ENCODE measurements at regions not wholly inside any gene's neighbourhood (a gene's known extent, or its start where the extent isn't known, plus 50 kb on each side); places are given as distances from the start of the nearest gene placed in this dataset.
"Not testable (repeated sequence)": the region's sequence is repeated elsewhere in the genome, so short reads cannot be mapped to it uniquely, and the experiment has no call there.

GRCh38 chr18:28735731-28736130, 558.8 kb upstream of the CDH2 start:
- DNase-seq: no peak
- H3K27ac Mint-ChIP-seq: no peak overlapping the region
- POLR2A ChIA-PET: no interaction called here
- ATAC-seq (ENCODE audit: low read depth): no peak
- H3K4me1 Mint-ChIP-seq: no peaks in the 10 kb centered on the region
- no peaks in the 10 kb centered on the region for H3K9me3 Mint-ChIP-seq
- no peaks in the 10 kb centered on the region for H3K27me3 Mint-ChIP-seq
- no peaks in the 10 kb centered on the region for H3K36me3 Mint-ChIP-seq
- H3K4me3 Mint-ChIP-seq: no peak overlapping the region

- Mint-ChIP-seq H3K9me3 (peaks cover 1% of the 10 kb centered on the region), H3K27ac (no peak overlapping the region), H3K36me3 (no peaks in the 10 kb centered on the region), H3K4me3 (no peak overlapping the region), H3K4me1 (no peaks in the 10 kb centered on the region), H3K27me3 (no peaks in the 10 kb centered on the region)
- DNase-seq (no peak), ATAC-seq (ENCODE audit: low read depth) (no peak)
- POLR2A ChIA-PET: no interaction called here
Measured at GRCh38 chr18:28729321-28729720, 552.4 kb upstream of the CDH2 start.

GRCh38 chr18:28728891-28729290, 552.0 kb upstream of the CDH2 start:
- Mint-ChIP-seq H3K27ac (no peak overlapping the region), H3K4me3 (no peak overlapping the region)

GRCh38 chr18:28727189-28727588, 550.3 kb upstream of the CDH2 start:
- H3K4me1 Mint-ChIP-seq; POLR2A ChIA-PET; H3K4me3 Mint-ChIP-seq; H3K27me3 Mint-ChIP-seq; H3K27ac Mint-ChIP-seq; H3K36me3 Mint-ChIP-seq; ATAC-seq (ENCODE audit: low read depth); DNase-seq; H3K9me3 Mint-ChIP-seq: not testable (repeated sequence)

More at GRCh38 chr18:28728891-28729290, 552.0 kb upstream of the CDH2 start:
- ATAC-seq (ENCODE audit: low read depth): no peak
- POLR2A ChIA-PET: no interaction called here
- DNase-seq: no peak
- Mint-ChIP-seq H3K4me1 (no peaks in the 10 kb centered on the region), H3K36me3 (no peaks in the 10 kb centered on the region), H3K27me3 (no peaks in the 10 kb centered on the region), H3K9me3 (peaks cover 1% of the 10 kb centered on the region)

- no peak overlapping the region for H3K27ac Mint-ChIP-seq
Measured at GRCh38 chr18:28725876-28726275, 548.9 kb upstream of the CDH2 start.

GRCh38 chr18:28723506-28723905, 546.6 kb upstream of the CDH2 start:
- Mint-ChIP-seq H3K27me3 (no peaks in the 10 kb centered on the region), H3K9me3 (peaks cover 4% of the 10 kb centered on the region), H3K27ac (no peak overlapping the region), H3K4me1 (no peaks in the 10 kb centered on the region), H3K4me3 (no peak overlapping the region), H3K36me3 (no peaks in the 10 kb centered on the region)
- DNase-seq: no peak
- POLR2A ChIA-PET: no interaction called here
- no peak for ATAC-seq (ENCODE audit: low read depth)

More at GRCh38 chr18:28725876-28726275, 548.9 kb upstream of the CDH2 start:
- no peak overlapping the region for H3K4me3 Mint-ChIP-seq
- POLR2A ChIA-PET: no interaction called here
- ATAC-seq (ENCODE audit: low read depth) (no peak), DNase-seq (no peak)
- peaks cover 4% of the 10 kb centered on the region for H3K9me3 Mint-ChIP-seq
- no peaks in the 10 kb centered on the region for H3K4me1 Mint-ChIP-seq
- H3K36me3 Mint-ChIP-seq: no peaks in the 10 kb centered on the region
- no peaks in the 10 kb centered on the region for H3K27me3 Mint-ChIP-seq

- DNase-seq (no peak), ATAC-seq (ENCODE audit: low read depth) (no peak)
- H3K36me3 Mint-ChIP-seq: no peaks in the 10 kb centered on the region
- peaks cover 8% of the 10 kb centered on the region for H3K9me3 Mint-ChIP-seq
- no peak overlapping the region for H3K4me3 Mint-ChIP-seq
- no peak overlapping the region for H3K27ac Mint-ChIP-seq
- no peaks in the 10 kb centered on the region for H3K4me1 Mint-ChIP-seq
- H3K27me3 Mint-ChIP-seq: no peaks in the 10 kb centered on the region
- POLR2A ChIA-PET: no interaction called here
Measured at GRCh38 chr18:28718696-28719095, 541.8 kb upstream of the CDH2 start.

- Mint-ChIP-seq H3K9me3 (peaks cover 6% of the 10 kb centered on the region), H3K27me3 (no peaks in the 10 kb centered on the region), H3K4me1 (no peaks in the 10 kb centered on the region), H3K36me3 (no peaks in the 10 kb centered on the region), H3K4me3 (no peak overlapping the region), H3K27ac (no peak overlapping the region)
- POLR2A ChIA-PET: no interaction called here
- no peak for ATAC-seq (ENCODE audit: low read depth)
- DNase-seq: no peak
Measured at GRCh38 chr18:28716338-28716737, 539.4 kb upstream of the CDH2 start.

GRCh38 chr18:28715206-28715605, 538.3 kb upstream of the CDH2 start:
- Mint-ChIP-seq H3K9me3 (peaks cover 6% of the 10 kb centered on the region), H3K4me1 (no peaks in the 10 kb centered on the region), H3K27ac (no peak overlapping the region), H3K27me3 (no peaks in the 10 kb centered on the region), H3K36me3 (no peaks in the 10 kb centered on the region), H3K4me3 (no peak overlapping the region)
- no peak for ATAC-seq (ENCODE audit: low read depth)
- POLR2A ChIA-PET: no interaction called here
- DNase-seq: no peak

- H3K36me3 Mint-ChIP-seq: no peaks in the 10 kb centered on the region
- no peaks in the 10 kb centered on the region for H3K27me3 Mint-ChIP-seq
- H3K4me1 Mint-ChIP-seq: no peaks in the 10 kb centered on the region
- DNase-seq (no peak), ATAC-seq (ENCODE audit: low read depth) (no peak)
- H3K4me3 Mint-ChIP-seq: no peak overlapping the region
- no peak overlapping the region for H3K27ac Mint-ChIP-seq
- H3K9me3 Mint-ChIP-seq: peaks cover 6% of the 10 kb centered on the region
- POLR2A ChIA-PET: no interaction called here
Measured at GRCh38 chr18:28714498-28714897, 537.6 kb upstream of the CDH2 start.

GRCh38 chr18:28712796-28713425, 536.0 kb upstream of the CDH2 start:
- no peaks in the 10 kb centered on the region for H3K27me3 Mint-ChIP-seq
- no peak overlapping the region for H3K27ac Mint-ChIP-seq
- POLR2A ChIA-PET: no interaction called here
- no peak overlapping the region for H3K4me3 Mint-ChIP-seq
- DNase-seq: no peak
- H3K9me3 Mint-ChIP-seq: peaks cover 7% of the 10 kb centered on the region
- no peak for ATAC-seq (ENCODE audit: low read depth)
- no peaks in the 10 kb centered on the region for H3K36me3 Mint-ChIP-seq
- no peaks in the 10 kb centered on the region for H3K4me1 Mint-ChIP-seq

GRCh38 chr18:28712172-28712571, 535.2 kb upstream of the CDH2 start:
- H3K36me3 Mint-ChIP-seq: no peaks in the 10 kb centered on the region
- H3K27ac Mint-ChIP-seq: no peak overlapping the region
- POLR2A ChIA-PET: no interaction called here
- H3K4me1 Mint-ChIP-seq: no peaks in the 10 kb centered on the region
- H3K4me3 Mint-ChIP-seq: no peak overlapping the region
- ATAC-seq (ENCODE audit: low read depth): no peak
- peaks cover 3% of the 10 kb centered on the region for H3K9me3 Mint-ChIP-seq
- DNase-seq: no peak
- no peaks in the 10 kb centered on the region for H3K27me3 Mint-ChIP-seq

- POLR2A ChIA-PET: no interaction called here
- Mint-ChIP-seq H3K4me1 (no peaks in the 10 kb centered on the region), H3K27me3 (no peaks in the 10 kb centered on the region), H3K36me3 (no peaks in the 10 kb centered on the region), H3K4me3 (no peak overlapping the region), H3K9me3 (peaks cover 1% of the 10 kb centered on the region), H3K27ac (no peak overlapping the region)
- DNase-seq (no peak), ATAC-seq (ENCODE audit: low read depth) (no peak)
Measured at GRCh38 chr18:28711096-28711495, 534.2 kb upstream of the CDH2 start.

GRCh38 chr18:28707006-28707405, 530.1 kb upstream of the CDH2 start:
- ATAC-seq (ENCODE audit: low read depth) (no peak), DNase-seq (no peak)
- H3K27ac Mint-ChIP-seq: no peak overlapping the region
- H3K36me3 Mint-ChIP-seq: no peaks in the 10 kb centered on the region
- H3K4me1 Mint-ChIP-seq: no peaks in the 10 kb centered on the region
- H3K27me3 Mint-ChIP-seq: no peaks in the 10 kb centered on the region
- no peak overlapping the region for H3K4me3 Mint-ChIP-seq
- H3K9me3 Mint-ChIP-seq: peaks cover 1% of the 10 kb centered on the region
- POLR2A ChIA-PET: no interaction called here

GRCh38 chr18:28706397-28706796, 529.5 kb upstream of the CDH2 start:
- Mint-ChIP-seq H3K4me1 (no peaks in the 10 kb centered on the region), H3K27ac (no peak overlapping the region), H3K27me3 (no peaks in the 10 kb centered on the region), H3K36me3 (no peaks in the 10 kb centered on the region), H3K9me3 (peaks cover 1% of the 10 kb centered on the region), H3K4me3 (no peak overlapping the region)
- POLR2A ChIA-PET: no interaction called here
- ATAC-seq (ENCODE audit: low read depth) (no peak), DNase-seq (no peak)

Measured in activated naive CD8-positive, alpha-beta T cell treated with anti-CD3 and anti-CD28 coated beads, Interleukin-2, amount 10 ng/mL, durations not matched to agents 7 days and 5 days (primary cell).